DND-41 (cell line): ENCODE measurements at regions not wholly inside any gene's neighbourhood (a gene's known extent, or its start where the extent isn't known, plus 50 kb on each side); places are given as distances from the start of the nearest gene placed in this dataset.

Source experiments
- ATAC-seq: fragments of 200-7000 bp; cut with Tn5 transposase; 3 replicates; pipeline ENCODE4 v1.9.1; 2021; ENCODE audit warnings: low read depth; ENCODE audit not compliant: insufficient read depth
- DNase-seq: peaks from one replicate; pipeline ENCODE4 v3.0.0-alpha.2; 2020
- H2AFZ ChIP-seq: 2 replicates; pipeline ENCODE4 v1.6.0; 2012; ENCODE audit warnings: low read depth, low read length
- H3K27ac ChIP-seq: 2 replicates; pipeline ENCODE4 v1.5.1; 2012; ENCODE audit warnings: low read length, inconsistent platforms
- H3K27me3 ChIP-seq: fragments of 200-600 bp; sonication (generic); 2 replicates; pipeline ENCODE4 v1.6.0; 2012; ENCODE audit warnings: low read length, mild to moderate bottlenecking, inconsistent platforms; ENCODE audit not compliant: insufficient read depth, poor library complexity
- H3K36me3 ChIP-seq: 2 replicates; pipeline ENCODE4 v1.5.1; 2012; ENCODE audit warnings: low read length, inconsistent platforms; ENCODE audit not compliant: insufficient read depth
- H3K4me1 ChIP-seq: 2 replicates; pipeline ENCODE4 v1.5.1; 2012; ENCODE audit warnings: mild to moderate bottlenecking, low read length; ENCODE audit not compliant: insufficient read depth
- H3K4me2 ChIP-seq: 2 replicates; pipeline ENCODE4 v1.6.0; 2012; ENCODE audit warnings: mild to moderate bottlenecking, moderate library complexity, low read length, inconsistent platforms; ENCODE audit not compliant: insufficient read depth
- H3K4me3 ChIP-seq, 2 experiments: fragments of 200-600 bp in 1 of 2; shearing (Covaris generic) in 1 of 2; 2 replicates each; pipeline ENCODE4 v1.5.1; 2012 to 2016; ENCODE audit warnings: inconsistent platforms in 2 of 2, low read length in 2 of 2, mild to moderate bottlenecking in 2 of 2, low read depth in 1 of 2, moderate library complexity in 1 of 2
- H3K79me2 ChIP-seq: 2 replicates; pipeline ENCODE4 v1.6.0; 2012; ENCODE audit warnings: low read length, inconsistent platforms; ENCODE audit not compliant: insufficient read depth
- H3K9ac ChIP-seq: 2 replicates; pipeline ENCODE4 v1.6.0; 2012; ENCODE audit warnings: low read depth, mild to moderate bottlenecking, inconsistent platforms, low read length, moderate library complexity
- H3K9me3 ChIP-seq: 2 replicates; pipeline ENCODE4 v1.5.1; 2012; ENCODE audit warnings: low read length, moderate library complexity, mild to moderate bottlenecking, inconsistent platforms; ENCODE audit not compliant: insufficient read depth, severe bottlenecking
- H4K20me1 ChIP-seq: 2 replicates; pipeline ENCODE4 v1.6.0; 2012; ENCODE audit warnings: low read length; ENCODE audit not compliant: insufficient read depth
- CTCF ChIP-seq: IDR thresholded peaks from 2 replicates; pipeline ENCODE4 v1.5.1; 2012; ENCODE audit warnings: borderline replicate concordance, low read length, moderate library complexity, mild to moderate bottlenecking; ENCODE audit not compliant: poor library complexity, severe bottlenecking; ENCODE audit errors: extremely low read depth
- EZH2 ChIP-seq: IDR thresholded peaks from 3 replicates; pipeline ENCODE4 v1.6.1; 2012; ENCODE audit warnings: borderline replicate concordance, low read depth, mild to moderate bottlenecking, moderate library complexity, low read length, inconsistent platforms; ENCODE audit not compliant: severe bottlenecking

GRCh38 chr2:52704251-52704650 lies 1063.4 kb upstream of the CHAC2 start:
- Histone ChIP-seq H2AFZ (no peak overlapping the region), H3K4me2 (no peak overlapping the region), H3K9me3 (no peaks in the 10 kb centered on the region), H3K4me3 (no peak overlapping the region), H3K27me3 (no peaks in the 10 kb centered on the region), H4K20me1 (no peaks in the 10 kb centered on the region), H3K4me1 (no peaks in the 10 kb centered on the region), H3K9ac (no peak overlapping the region), H3K79me2 (no peaks in the 10 kb centered on the region), H3K36me3 (no peaks in the 10 kb centered on the region), H3K27ac (no peak overlapping the region)
- DNase-seq: no peak
- TF ChIP-seq CTCF (no peak), EZH2 (no peak)
- ATAC-seq: no peak

- ATAC-seq: no peak
- Histone ChIP-seq H3K4me1 (no peaks in the 10 kb centered on the region), H3K36me3 (no peaks in the 10 kb centered on the region), H3K27ac (no peak overlapping the region), H2AFZ (no peak overlapping the region), H3K9ac (no peak overlapping the region), H3K4me2 (no peak overlapping the region), H4K20me1 (no peaks in the 10 kb centered on the region), H3K9me3 (no peaks in the 10 kb centered on the region), H3K79me2 (no peaks in the 10 kb centered on the region), H3K4me3 (no peak overlapping the region), H3K27me3 (no peaks in the 10 kb centered on the region)
- TF ChIP-seq CTCF: no peak
- no peak for TF ChIP-seq EZH2
- DNase-seq: no peak
These were observed 1064.6 kb upstream of the CHAC2 start for GRCh38 chr2:52703004-52703403.

- ATAC-seq: no peak
- TF ChIP-seq EZH2: no peak
- TF ChIP-seq CTCF: no peak
These were observed 1069.2 kb upstream of the CHAC2 start for GRCh38 chr2:52698408-52698807.

GRCh38 chr2:52697690-52698089 lies 1069.9 kb upstream of the CHAC2 start:
- no peak overlapping the region for H3K27ac ChIP-seq
- H3K4me3 ChIP-seq: no peak overlapping the region
- no peak overlapping the region for H2AFZ ChIP-seq
- no peak overlapping the region for H3K9ac ChIP-seq
- H3K4me1 ChIP-seq: no peaks in the 10 kb centered on the region
- DNase-seq: no peak
- no peaks in the 10 kb centered on the region for H3K9me3 ChIP-seq
- ATAC-seq: no peak
- H3K27me3 ChIP-seq: no peaks in the 10 kb centered on the region
- no peaks in the 10 kb centered on the region for H3K79me2 ChIP-seq
- no peaks in the 10 kb centered on the region for H4K20me1 ChIP-seq
- H3K36me3 ChIP-seq: no peaks in the 10 kb centered on the region
- H3K4me2 ChIP-seq: no peak overlapping the region
- TF ChIP-seq CTCF (no peak), EZH2 (no peak)

More at GRCh38 chr2:52698408-52698807, 1069.2 kb upstream of the CHAC2 start:
- H3K36me3 ChIP-seq: no peaks in the 10 kb centered on the region
- H3K4me2 ChIP-seq: no peak overlapping the region
- DNase-seq: no peak
- H3K9me3 ChIP-seq: no peaks in the 10 kb centered on the region
- no peak overlapping the region for H3K27ac ChIP-seq
- no peaks in the 10 kb centered on the region for H3K27me3 ChIP-seq
- no peak overlapping the region for H2AFZ ChIP-seq
- H4K20me1 ChIP-seq: no peaks in the 10 kb centered on the region
- H3K79me2 ChIP-seq: no peaks in the 10 kb centered on the region
- no peak overlapping the region for H3K4me3 ChIP-seq
- no peak overlapping the region for H3K9ac ChIP-seq
- H3K4me1 ChIP-seq: no peaks in the 10 kb centered on the region
